CD4-positive, alpha-beta T cell (primary cell): ENCODE measurements at regions not wholly inside any gene's neighbourhood (a gene's known extent, or its start where the extent isn't known, plus 50 kb on each side); places are given as distances from the start of the nearest gene placed in this dataset.

Source experiments
- ATAC-seq: fragments of 200-7000 bp; cut with Tn5 transposase; one replicate; pipeline ENCODE4 v1.10.0; 2022; ENCODE audit warnings: mild to moderate bottlenecking; ENCODE audit not compliant: poor library complexity
- CTCF ChIA-PET: fragments of 350-600 bp; sonication (Branson Sonifier 250); formaldehyde crosslinking; loops from one replicate; lab custom pipeline; 2021; ENCODE audit warnings: antibody characterized with exemption, inconsistent platforms; lab: Charles Lee
- POLR2A ChIA-PET: fragments of 350-600 bp; sonication (Branson Sonifier 250); formaldehyde crosslinking; loops from one replicate; lab custom pipeline; 2021; ENCODE audit warnings: antibody characterized with exemption, inconsistent platforms; lab: Charles Lee
- DNase-seq, 14 experiments: peaks; one replicate each; pipeline ENCODE4 v3.0.0-alpha.2; 2013 to 2020; ENCODE audit warnings: mixed read lengths in 2 of 14
- H3K27ac ChIP-seq, 2 donors: one replicate each; pipeline versions ENCODE4 v1.5.1 to v1.7.0; 2013; ENCODE audit warnings: low read length in 2 of 2, low read depth in 1 of 2, mild to moderate bottlenecking in 1 of 2
- H3K27me3 ChIP-seq, 2 experiments: 1 replicate in 1 of 2; 2 replicates in 1 of 2; pipeline versions ENCODE4 v1.6.1 to v1.7.0; 2013; ENCODE audit warnings: low read length in 2 of 2, control low read depth in 1 of 2, mild to moderate bottlenecking in 1 of 2, moderate library complexity in 1 of 2; ENCODE audit not compliant: insufficient read depth in 2 of 2, control insufficient read depth in 1 of 2
- H3K36me3 ChIP-seq: one replicate; pipeline ENCODE4 v1.6.1; 2013; ENCODE audit warnings: low read length, control low read depth; ENCODE audit not compliant: insufficient read depth
- H3K4me1 ChIP-seq: one replicate; pipeline ENCODE4 v1.6.1; 2013; ENCODE audit warnings: low read length, control low read depth; ENCODE audit not compliant: insufficient read depth
- H3K4me3 ChIP-seq: one replicate; pipeline ENCODE4 v1.5.1; 2013; ENCODE audit warnings: mild to moderate bottlenecking, low read length, moderate library complexity
- H3K9me3 ChIP-seq, 2 experiments: 1 replicate in 1 of 2; 2 replicates in 1 of 2; pipeline versions ENCODE4 v1.6.1 to v1.7.0; 2013; ENCODE audit warnings: low read length in 2 of 2, mild to moderate bottlenecking in 2 of 2, control low read depth in 1 of 2, moderate library complexity in 1 of 2; ENCODE audit not compliant: control insufficient read depth in 1 of 2, insufficient read depth in 1 of 2
- H3K27ac Mint-ChIP-seq: one replicate; pipeline ENCODE4 v1.8.0; 2020; ENCODE audit warnings: mixed read lengths
- H3K27me3 Mint-ChIP-seq: one replicate; pipeline ENCODE4 v1.8.0; 2021; ENCODE audit warnings: mixed read lengths
- H3K36me3 Mint-ChIP-seq: one replicate; pipeline ENCODE4 v1.8.0; 2021; ENCODE audit warnings: low read depth, mixed read lengths
- H3K4me1 Mint-ChIP-seq: one replicate; pipeline ENCODE4 v1.8.0; 2021; ENCODE audit warnings: low read depth, mixed read lengths
- H3K4me3 Mint-ChIP-seq: one replicate; pipeline ENCODE4 v1.8.0; 2020; ENCODE audit warnings: mild to moderate bottlenecking, mixed read lengths
- H3K9me3 Mint-ChIP-seq: one replicate; pipeline ENCODE4 v1.8.0; 2020; ENCODE audit warnings: mixed read lengths
- CTCF ChIP-seq: fragments of 200-600 bp; IDR thresholded peaks from one replicate; pipeline ENCODE4 v1.8.0; 2022; ENCODE audit warnings: antibody characterized with exemption, mild to moderate bottlenecking
- intact Hi-C, 2 experiments: fragments of 100-400 bp; cut with DNase I in 1 of 2; cut with micrococcal nuclease in 1 of 2; formaldehyde crosslinking; loops; one replicate each; pipeline versions ENCODE4 v1.15.1 to v1.9.0; 2023 to 2025; cut with DNase I, micrococcal nuclease

GRCh38 chr3:106033654-106034053 lies 164.8 kb upstream of the CBLB start:
- no peaks in the 10 kb centered on the region for H3K9me3 Mint-ChIP-seq
- DNase-seq (peak in 1 of 14 experiments; percentile 51), ATAC-seq (no peak)
- no peaks in the 10 kb centered on the region for H3K36me3 Mint-ChIP-seq
- POLR2A ChIA-PET, result no interaction called here
- H3K4me3 Mint-ChIP-seq, result no peak overlapping the region
- no peaks in the 10 kb centered on the region for H3K27me3 Mint-ChIP-seq
- TF ChIP-seq CTCF, result no peak
- CTCF ChIA-PET, result no interaction called here
- H3K27me3 ChIP-seq, result no peaks in the 10 kb centered on the region
- no peak overlapping the region for H3K27ac ChIP-seq
- H3K27ac Mint-ChIP-seq, result no peak overlapping the region
- H3K9me3 ChIP-seq, result peaks cover 0 to 4% of the 10 kb centered on the region in 2 experiments
- H3K4me3 ChIP-seq, result no peak overlapping the region
- no peaks in the 10 kb centered on the region for H3K36me3 ChIP-seq
- H3K4me1 Mint-ChIP-seq, result no peaks in the 10 kb centered on the region
- no peaks in the 10 kb centered on the region for H3K4me1 ChIP-seq
- intact Hi-C loops, result no loop called here

- Mint-ChIP-seq H3K27me3 (no peaks in the 10 kb centered on the region), H3K4me3 (no peak overlapping the region), H3K27ac (no peak overlapping the region), H3K36me3 (no peaks in the 10 kb centered on the region), H3K9me3 (peaks cover 3% of the 10 kb centered on the region), H3K4me1 (no peaks in the 10 kb centered on the region)
- Histone ChIP-seq H3K4me1 (no peaks in the 10 kb centered on the region), H3K36me3 (no peaks in the 10 kb centered on the region), H3K27me3 (no peaks in the 10 kb centered on the region), H3K9me3 (peaks cover 0 to 4% of the 10 kb centered on the region in 2 experiments), H3K27ac (no peak overlapping the region), H3K4me3 (no peak overlapping the region)
- ChIA-PET CTCF (no interaction called here), POLR2A (no interaction called here)
- intact Hi-C loops, result no loop called here
- DNase-seq, result no peak
- no peak for TF ChIP-seq CTCF
- ATAC-seq, result no peak
Measured at GRCh38 chr3:106034313-106034712, 165.5 kb upstream of the CBLB start.

GRCh38 chr3:106035619-106036018 lies 166.8 kb upstream of the CBLB start:
- CTCF ChIA-PET, result no interaction called here
- H3K27ac Mint-ChIP-seq, result no peak overlapping the region
- no peaks in the 10 kb centered on the region for H3K36me3 Mint-ChIP-seq
- Histone ChIP-seq H3K4me1 (no peaks in the 10 kb centered on the region), H3K27me3 (no peaks in the 10 kb centered on the region), H3K36me3 (no peaks in the 10 kb centered on the region), H3K4me3 (no peak overlapping the region), H3K27ac (no peak overlapping the region), H3K9me3 (peaks cover 0 to 4% of the 10 kb centered on the region in 2 experiments)
- no peak for TF ChIP-seq CTCF
- intact Hi-C loops, result no loop called here
- H3K9me3 Mint-ChIP-seq, result peaks cover 5% of the 10 kb centered on the region
- no peak for ATAC-seq
- no peak overlapping the region for H3K4me3 Mint-ChIP-seq
- POLR2A ChIA-PET, result no interaction called here
- H3K27me3 Mint-ChIP-seq, result no peaks in the 10 kb centered on the region
- no peaks in the 10 kb centered on the region for H3K4me1 Mint-ChIP-seq
- no peak for DNase-seq
